NOMO-1 (cell line): ENCODE measurements at regions not wholly inside any gene's neighbourhood (a gene's known extent, or its start where the extent isn't known, plus 50 kb on each side); places are given as distances from the start of the nearest gene placed in this dataset.
"Not testable (repeated sequence)": the region's sequence is repeated elsewhere in the genome, so short reads cannot be mapped to it uniquely, and the experiment has no call there.

Experiments
- DNase-seq, 2 experiments: peaks; one replicate each; lab custom pipeline; 2025; ENCODE audit not compliant: unreplicated experiment in 2 of 2; lab: John Stamatoyannopoulos, UW

DNA sequence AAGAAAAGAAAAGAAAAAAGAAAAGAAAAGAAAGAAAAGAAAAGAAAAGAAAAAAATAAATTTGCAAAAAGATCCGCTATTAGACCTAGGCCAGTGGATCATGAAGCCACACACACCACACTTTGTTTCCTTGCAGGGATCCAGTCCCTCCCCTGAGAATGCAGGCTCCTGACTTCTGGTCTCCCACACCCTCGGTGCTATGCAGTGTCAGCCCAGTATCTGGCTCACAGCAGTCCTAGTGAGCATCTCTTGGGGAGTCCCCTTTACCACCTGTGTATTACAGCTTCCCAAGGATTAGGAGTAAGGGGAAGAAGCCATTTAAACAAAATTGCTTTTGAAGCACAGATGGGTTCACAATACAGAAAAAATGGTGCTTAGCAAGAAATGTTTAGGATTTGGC, 174.1 kb upstream of the IRF2BP2 start:
- DNase-seq, result not testable (repeated sequence)

DNA sequence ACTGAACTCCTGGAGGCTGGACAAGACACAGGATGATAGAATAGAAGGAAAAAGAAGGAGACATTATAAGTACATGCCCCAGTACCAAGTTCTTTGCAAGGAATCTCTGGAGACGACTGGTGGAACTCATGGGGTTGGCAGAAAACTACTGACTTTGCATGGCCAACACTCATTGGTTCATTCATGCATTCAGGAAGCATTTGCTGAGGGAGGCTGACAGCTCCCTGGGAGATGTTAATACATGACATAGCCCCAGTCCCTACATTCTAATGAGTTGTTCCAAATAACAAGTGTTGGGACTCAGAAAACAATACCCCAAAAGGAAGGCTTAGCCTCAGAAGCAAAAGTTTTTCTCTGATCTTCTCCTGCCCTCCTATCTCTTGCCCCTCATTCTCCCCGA, 172.8 kb upstream of the IRF2BP2 start:
- no peak for DNase-seq

DNA sequence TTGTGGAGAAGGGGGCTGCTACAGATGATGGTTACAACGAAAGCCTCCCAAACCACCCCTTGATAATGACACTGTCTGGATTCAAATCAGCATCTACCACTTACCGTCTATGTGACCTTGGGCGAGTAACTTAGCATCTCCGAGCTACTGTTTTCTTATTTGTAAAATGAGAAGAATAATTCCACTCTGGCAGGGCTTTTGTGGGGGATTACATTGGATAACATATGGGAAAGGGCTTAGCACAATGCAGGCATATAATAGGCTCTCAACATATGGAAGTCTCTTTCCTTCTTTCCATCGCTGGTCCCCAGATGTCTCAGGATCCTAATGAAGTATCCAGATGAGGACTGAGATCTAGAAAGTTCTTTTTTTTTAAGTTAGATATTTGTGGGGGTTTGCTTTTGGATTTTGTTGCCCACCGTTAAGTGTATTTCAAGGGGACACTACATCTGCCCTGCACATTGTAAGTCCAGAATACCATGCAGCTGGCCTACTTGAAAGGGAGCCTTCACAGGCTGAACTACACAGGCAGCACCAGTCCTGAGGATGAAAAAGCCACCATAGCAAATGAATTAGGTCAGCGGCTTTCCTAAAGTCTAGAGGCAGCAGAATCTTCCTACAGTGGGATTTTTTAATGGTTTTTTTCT, 172.2 kb upstream of the IRF2BP2 start:
- no peak for DNase-seq

DNA sequence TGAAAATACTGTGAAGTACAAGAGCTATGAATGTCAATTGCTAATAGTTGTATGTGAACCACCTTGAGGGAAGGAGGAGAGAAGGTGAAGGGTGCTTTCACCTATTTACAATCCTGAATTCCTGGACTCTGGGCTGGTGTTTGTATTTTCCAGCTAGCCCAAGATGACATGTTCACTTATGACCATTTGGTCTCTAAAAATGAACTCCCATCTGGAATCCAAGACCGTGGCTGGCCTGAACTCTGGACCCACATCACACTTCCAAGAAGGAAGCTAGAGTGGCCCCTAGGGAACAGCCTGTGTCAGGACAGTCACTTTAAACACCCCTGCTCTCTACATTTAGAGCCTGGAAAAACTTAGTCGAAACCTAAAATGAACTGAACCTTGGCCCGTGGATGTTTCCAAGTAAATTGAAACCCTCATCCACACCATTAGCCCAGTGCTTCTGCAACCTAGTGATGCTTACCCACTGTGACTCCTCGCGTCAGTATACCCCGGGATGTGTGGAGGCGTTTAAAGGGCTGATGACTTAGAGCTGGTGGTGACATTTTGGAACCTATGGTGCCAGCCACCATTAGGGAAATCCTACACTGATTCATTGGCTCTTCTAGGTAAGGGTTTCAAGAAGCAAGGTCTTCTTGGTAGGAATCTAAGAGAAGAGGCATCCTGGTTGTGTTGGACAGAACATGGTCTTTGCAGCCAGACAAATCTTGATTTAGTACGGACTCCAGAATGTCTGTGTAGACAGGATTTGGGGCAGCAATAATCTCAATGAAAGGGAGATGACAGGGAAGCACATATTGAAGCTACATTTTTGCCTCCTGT, 171.5 kb upstream of the IRF2BP2 start:
- DNase-seq, result no peak

GRCh38 chr1:234780531-234781162, 170.7 kb upstream of the IRF2BP2 start:
- no peak for DNase-seq

- no peak for DNase-seq
These were observed 170.1 kb upstream of the IRF2BP2 start for GRCh38 chr1:234780112-234780511.

DNA sequence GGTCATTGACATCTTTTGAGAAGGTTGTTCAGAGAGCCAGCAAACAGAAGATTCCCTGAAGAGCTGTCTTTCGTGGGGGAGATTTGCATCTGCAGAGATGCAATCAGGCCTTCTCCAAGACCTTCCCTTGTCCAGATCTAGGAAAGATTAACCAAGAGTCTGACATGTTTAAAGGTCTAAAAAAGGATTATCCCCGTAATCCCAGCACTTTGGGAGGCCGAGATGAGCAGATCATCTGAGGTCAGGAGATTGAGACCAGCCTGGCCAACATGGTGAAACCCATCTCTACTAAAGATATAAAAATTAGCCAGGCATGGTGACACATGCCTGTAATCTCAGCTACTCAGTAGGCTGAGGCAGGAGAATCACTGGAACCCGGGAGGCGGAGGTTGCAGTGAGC, 169.6 kb upstream of the IRF2BP2 start:
- not testable (repeated sequence) for DNase-seq

DNA sequence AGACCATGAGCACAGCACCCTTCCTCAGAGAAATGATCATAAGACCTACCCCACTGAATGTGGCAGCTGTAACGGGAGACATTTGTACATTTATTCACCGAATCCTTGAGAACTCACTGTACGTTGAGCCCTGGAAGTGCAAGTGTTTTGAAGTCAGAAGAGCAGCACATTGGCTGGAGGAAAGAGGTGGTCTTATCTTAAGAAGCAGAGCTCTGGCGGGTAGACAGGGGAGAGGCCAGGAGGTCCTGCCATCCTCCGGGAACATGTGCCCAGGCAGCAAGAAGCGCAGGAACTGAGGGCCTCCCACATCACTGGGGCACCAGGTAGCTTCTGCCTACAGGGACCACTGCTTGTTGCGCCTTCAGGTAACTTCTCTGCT, 169.2 kb upstream of the IRF2BP2 start:
- no peak for DNase-seq

- peak; percentile 99 to 100 for DNase-seq
These were observed 168.5 kb upstream of the IRF2BP2 start for GRCh38 chr1:234778221-234779159.

DNA sequence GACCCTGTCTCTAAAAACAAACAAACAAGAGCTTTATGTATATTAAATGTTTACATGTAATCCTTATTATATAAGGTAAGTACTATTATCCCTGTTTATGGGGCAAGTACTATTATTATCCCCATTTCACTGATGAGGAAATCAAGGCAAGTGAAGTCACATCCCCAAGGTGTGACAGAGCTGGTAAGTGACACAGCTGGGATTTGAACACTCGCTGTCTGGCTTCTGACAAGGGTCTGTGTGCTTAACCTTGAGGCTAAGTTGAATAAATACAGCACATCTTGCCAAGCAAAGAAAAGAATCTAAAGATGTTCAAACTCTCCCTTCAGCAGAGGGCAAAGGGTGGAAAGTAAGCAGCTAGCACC, 167.9 kb upstream of the IRF2BP2 start:
- DNase-seq, result no peak

GRCh38 chr1:234776876-234777855, 167.2 kb upstream of the IRF2BP2 start:
- DNase-seq, result peak in 1 of 2 experiments; percentile 39

DNA sequence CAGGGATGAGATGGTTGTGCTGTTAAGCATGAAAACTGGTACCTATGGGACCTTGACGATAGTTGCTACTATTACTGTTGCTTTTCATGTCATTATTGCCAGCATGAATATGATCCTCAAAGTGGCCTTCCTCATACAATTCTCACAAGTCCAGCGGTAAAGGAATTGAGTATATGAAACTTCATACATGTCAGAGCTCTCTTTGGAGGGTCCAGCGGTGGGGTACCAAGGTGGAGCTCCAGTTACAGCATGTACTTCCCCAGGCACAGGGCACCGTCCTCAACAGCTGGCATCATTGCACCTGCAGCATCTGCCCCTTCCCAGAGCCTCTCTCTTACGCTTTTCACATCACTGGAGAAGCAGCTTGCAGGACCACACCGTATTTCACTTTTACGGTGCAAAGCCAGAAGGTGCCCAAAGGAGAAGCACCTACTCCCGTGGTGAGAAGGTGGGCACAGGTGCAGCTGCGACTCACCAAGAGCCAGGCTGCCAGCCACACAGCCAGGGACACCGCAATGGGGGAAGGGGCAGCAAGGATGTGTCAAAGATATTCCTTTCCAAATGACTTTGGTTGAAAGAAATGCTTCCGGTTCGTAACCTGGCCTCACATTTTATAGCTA, 166.4 kb upstream of the IRF2BP2 start:
- DNase-seq, result no peak

DNA sequence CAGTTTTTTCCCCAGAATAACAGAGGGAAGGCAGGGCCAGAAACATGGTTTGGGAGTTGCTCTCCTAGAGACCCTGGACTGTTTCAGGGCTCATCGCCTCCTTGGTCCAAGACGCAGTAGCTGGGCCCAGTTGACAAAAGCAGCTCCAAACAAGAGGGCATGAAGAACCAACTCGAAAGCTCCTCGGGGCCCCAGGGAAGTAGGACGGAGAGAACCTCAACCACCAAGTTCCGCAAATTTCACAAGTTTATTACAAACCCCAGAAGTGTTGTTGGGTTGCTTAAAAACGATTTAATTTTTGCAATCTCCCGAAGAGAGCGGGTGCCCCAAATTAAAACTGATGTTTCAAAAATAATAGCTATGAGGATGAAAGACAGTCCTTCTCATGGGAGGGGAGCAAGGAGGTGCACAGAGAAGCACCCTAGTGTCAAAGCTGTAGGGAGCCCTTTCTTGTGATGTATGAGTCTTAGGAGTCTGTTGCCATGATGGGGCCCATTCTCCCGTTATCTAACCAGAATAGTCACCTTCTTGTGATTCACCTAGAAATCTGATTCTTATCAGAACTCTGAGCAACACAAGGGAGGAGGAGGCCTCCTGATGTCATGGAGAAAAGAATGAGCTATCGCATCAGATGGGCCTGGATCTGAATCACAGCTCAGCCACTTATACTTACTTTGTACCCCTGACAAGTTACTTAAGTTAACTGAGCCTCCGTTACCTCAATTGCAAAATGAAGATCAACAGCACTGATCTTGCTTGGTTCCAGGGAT, 165.7 kb upstream of the IRF2BP2 start:
- peak; percentile 96 to 98 for DNase-seq

GRCh38 chr1:234774971-234775370, 165.0 kb upstream of the IRF2BP2 start:
- no peak for DNase-seq

GRCh38 chr1:234773936-234774677, 164.1 kb upstream of the IRF2BP2 start:
- no peak for DNase-seq

DNA sequence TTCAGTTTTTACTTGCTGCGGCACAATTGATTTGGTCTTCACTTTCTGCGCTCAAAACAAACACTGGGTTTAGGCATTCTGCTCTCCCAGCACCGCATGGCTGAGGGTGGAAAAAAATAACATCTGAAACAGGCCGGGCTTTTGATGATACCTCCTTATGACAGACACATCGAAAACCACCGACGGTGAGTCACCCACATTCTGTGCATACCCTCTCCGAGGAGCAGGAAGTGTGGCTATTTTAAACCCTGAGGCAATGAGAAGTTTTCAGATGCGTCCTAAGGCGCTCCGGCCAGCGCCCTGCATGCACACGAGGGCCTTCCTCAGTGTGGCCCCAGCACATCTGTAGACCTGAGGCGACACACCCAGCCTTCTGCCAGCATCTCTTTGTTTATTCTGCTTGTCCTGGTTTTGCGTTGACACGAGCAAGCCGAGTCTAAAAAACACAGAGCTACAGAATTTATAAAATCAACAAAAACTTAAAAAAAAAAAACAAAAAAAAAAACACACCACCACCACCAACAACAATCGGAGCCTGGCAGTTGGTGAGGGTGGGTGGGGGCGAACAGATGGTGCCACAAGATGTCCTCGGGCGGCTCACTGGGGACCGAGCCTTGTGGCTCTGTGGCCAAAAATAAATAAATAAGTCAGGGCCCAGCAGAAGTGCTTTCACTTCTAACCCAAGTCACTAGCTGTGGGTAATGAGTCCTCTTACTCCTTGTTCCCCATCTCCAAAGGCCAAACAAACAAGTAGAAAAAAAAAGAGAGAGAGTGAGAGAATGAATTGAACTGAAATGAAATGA, 162.6 kb upstream of the IRF2BP2 start:
- DNase-seq, result peak; percentile 88 to 99
